Kasumi-1 (cell line): ENCODE measurements at regions not wholly inside any gene's neighbourhood (a gene's known extent, or its start where the extent isn't known, plus 50 kb on each side); places are given as distances from the start of the nearest gene placed in this dataset.
"Not testable (repeated sequence)": the region's sequence is repeated elsewhere in the genome, so short reads cannot be mapped to it uniquely, and the experiment has no call there.

Experiments
- DNase-seq, 2 experiments: peaks; one replicate each; lab custom pipeline; 2025; lab: John Stamatoyannopoulos, UW

- DNase-seq: no peak
Observed at GRCh38 chr4:138438608-138439007, 196.5 kb upstream of the SLC7A11 start.

- DNase-seq: no peak
Observed at GRCh38 chr4:138437263-138437851, 195.2 kb upstream of the SLC7A11 start.

GRCh38 chr4:138435733-138436132 lies 193.6 kb upstream of the SLC7A11 start:
- not testable (repeated sequence) for DNase-seq

- DNase-seq: not testable (repeated sequence)
Observed at GRCh38 chr4:138435046-138435445, 192.9 kb upstream of the SLC7A11 start.

GRCh38 chr4:138428611-138429010 lies 186.5 kb upstream of the SLC7A11 start:
- DNase-seq: no peak

- no peak for DNase-seq
Observed at GRCh38 chr4:138426786-138427185, 184.6 kb upstream of the SLC7A11 start.

GRCh38 chr4:138420471-138420870 lies 178.3 kb upstream of the SLC7A11 start:
- DNase-seq: no peak

GRCh38 chr4:138414202-138414601 lies 172.1 kb upstream of the SLC7A11 start:
- peak; percentile 20 to 21 for DNase-seq

- DNase-seq: no peak
Observed at GRCh38 chr4:138413273-138413672, 171.1 kb upstream of the SLC7A11 start.

GRCh38 chr4:138412847-138413246 lies 170.7 kb upstream of the SLC7A11 start:
- no peak for DNase-seq

- DNase-seq: no peak
Observed at GRCh38 chr4:138410266-138410665, 168.1 kb upstream of the SLC7A11 start.

GRCh38 chr4:138409670-138410069 lies 167.5 kb upstream of the SLC7A11 start:
- no peak for DNase-seq

- no peak for DNase-seq
Observed at GRCh38 chr4:138408758-138409157, 166.6 kb upstream of the SLC7A11 start.

GRCh38 chr4:138407329-138407728 lies 165.2 kb upstream of the SLC7A11 start:
- DNase-seq: no peak

GRCh38 chr4:138406876-138407275 lies 164.7 kb upstream of the SLC7A11 start:
- DNase-seq: peak; percentile 23 to 30

- peak; percentile 92 to 93 for DNase-seq
Observed at GRCh38 chr4:138405934-138406567, 163.9 kb upstream of the SLC7A11 start.

GRCh38 chr4:138405466-138405891 lies 163.3 kb upstream of the SLC7A11 start:
- peak in 1 of 2 experiments; percentile 12 for DNase-seq

GRCh38 chr4:138404801-138405200 lies 162.7 kb upstream of the SLC7A11 start:
- no peak for DNase-seq

GRCh38 chr4:138404251-138404650 lies 162.1 kb upstream of the SLC7A11 start:
- DNase-seq: no peak

GRCh38 chr4:138401334-138401733 lies 159.2 kb upstream of the SLC7A11 start:
- DNase-seq: no peak

- no peak for DNase-seq
Observed at GRCh38 chr4:138400543-138400942, 158.4 kb upstream of the SLC7A11 start.

GRCh38 chr4:138400066-138400465 lies 157.9 kb upstream of the SLC7A11 start:
- no peak for DNase-seq

- DNase-seq: no peak
Observed at GRCh38 chr4:138399081-138399480, 156.9 kb upstream of the SLC7A11 start.

GRCh38 chr4:138398322-138398721 lies 156.2 kb upstream of the SLC7A11 start:
- no peak for DNase-seq
